UCSD-AML1 (cell line): ENCODE measurements at regions not wholly inside any gene's neighbourhood (a gene's known extent, or its start where the extent isn't known, plus 50 kb on each side); places are given as distances from the start of the nearest gene placed in this dataset.
"Not testable (repeated sequence)": the region's sequence is repeated elsewhere in the genome, so short reads cannot be mapped to it uniquely, and the experiment has no call there.

Experiments
- DNase-seq: peaks from one replicate; lab custom pipeline; 2025; ENCODE audit not compliant: unreplicated experiment; lab: John Stamatoyannopoulos, UW

DNA sequence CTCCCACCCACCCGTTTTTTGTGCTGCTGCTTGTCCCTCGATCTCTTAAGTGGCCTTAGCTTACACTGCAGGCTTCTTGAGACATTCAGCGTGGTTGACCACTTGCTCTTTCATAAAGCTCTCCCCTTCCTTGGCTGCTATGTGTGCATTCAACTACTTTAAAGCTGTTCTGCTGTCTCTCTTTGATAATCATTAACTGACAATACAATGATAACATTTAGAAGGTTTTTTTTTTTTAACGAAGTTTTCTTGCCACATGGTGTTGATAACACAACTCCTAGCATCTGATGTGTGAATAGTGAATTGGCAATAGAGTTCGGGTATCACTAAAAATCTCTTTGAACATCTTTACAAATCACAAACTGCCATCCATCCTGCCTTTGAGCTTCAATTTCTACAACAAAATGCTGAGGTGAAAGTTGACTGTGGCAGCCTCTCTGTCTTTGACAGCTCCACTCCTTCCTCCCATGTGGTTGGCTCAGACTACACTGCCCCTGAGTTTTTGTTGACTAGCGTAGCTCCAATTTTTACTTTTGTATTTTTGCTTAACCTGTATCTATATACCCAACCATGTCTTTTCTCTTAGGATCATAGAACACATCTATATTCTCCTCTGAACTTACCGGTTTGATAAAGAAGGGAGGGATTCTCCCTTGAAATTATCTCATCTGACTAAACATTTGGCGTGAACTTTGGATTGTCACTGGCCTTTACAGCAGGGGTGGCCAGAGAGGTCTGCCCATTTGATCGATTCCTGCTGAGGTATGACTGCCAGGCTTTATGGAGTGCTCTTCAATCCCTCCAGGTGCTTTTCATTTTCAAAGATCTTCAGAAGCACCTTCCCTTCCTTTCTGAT, 409.4 kb upstream of the CD180 start:
- DNase-seq, result no peak

DNA sequence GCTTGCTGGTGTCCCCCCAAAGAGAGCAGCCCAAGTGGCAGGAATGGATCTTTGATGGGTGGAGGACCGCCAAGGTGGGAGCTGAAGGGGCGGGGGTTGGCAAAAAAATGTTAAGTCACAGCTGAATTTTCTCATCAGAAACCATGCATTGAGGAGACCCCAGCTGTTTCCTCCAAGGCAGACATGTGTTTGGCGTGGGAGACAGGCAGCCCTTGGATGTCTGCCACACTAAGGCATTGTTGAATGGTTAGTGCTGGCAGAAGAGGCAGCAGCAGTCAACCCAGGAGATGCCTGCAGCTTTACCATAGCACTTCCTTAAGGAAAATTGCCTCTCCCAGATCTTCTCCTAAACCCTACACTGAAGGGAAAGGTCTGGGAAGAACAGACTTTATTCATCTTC, 394.9 kb upstream of the CD180 start:
- no peak for DNase-seq

GRCh38 chr5:67588389-67588788, 391.8 kb upstream of the CD180 start:
- DNase-seq, result no peak

DNA sequence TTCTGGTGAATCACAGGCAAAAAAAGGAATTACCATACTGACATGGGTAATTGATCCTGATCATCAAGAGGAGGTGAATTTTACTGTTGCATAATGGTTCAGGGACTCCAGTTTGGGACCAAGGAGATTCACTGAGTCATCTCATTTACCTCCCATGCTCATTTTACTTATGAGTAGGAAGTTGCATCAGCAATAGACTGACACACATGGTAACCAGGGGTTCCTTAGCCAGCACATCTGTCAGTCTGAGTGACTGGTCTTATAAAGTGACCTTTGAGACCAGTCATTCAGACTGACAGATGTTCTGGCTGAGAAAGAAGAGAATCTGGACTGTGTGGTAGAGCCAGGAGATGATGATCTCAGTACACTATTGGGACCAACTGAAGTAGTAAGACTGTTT, 384.6 kb upstream of the CD180 start:
- DNase-seq, result no peak

DNA sequence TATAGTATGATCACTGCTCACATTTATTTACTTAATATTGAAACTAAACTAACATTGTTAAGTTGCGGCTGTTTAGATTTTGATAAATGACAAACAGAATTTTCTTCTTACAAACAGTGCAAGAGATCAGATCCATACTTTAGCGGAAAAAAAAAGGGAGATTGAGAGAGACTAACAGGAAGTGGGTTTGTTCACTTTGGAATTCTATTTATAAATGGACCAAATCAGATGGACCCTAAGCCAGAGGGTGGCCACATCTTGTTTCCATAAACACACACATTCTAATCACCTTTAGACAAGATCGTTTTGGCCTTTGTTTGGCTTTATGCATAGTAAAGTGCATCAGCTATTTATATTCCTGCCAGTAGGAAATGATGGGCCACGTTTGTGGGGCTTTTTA, 381.4 kb upstream of the CD180 start:
- no peak for DNase-seq

DNA sequence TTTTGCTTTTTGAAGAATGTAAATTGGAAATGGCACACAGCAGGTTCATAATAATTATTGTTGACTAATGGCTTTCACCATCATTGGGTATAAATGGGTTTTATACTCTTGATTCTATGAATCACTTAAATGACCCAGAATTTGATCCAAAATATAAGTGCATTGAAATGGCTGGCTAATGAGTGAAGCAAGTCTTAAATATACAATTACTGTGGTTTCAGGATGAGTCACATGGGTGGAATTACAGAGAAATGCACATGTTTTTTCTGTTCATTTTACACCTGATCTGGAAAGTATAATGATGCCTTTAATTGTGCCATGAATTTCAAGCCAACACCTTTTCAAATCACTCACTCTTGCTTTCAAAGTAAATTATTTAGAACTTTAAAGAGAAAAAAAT, 380.8 kb upstream of the CD180 start:
- DNase-seq, result no peak

- DNase-seq, result no peak
Observed at GRCh38 chr5:67576112-67576511, 379.5 kb upstream of the CD180 start.

DNA sequence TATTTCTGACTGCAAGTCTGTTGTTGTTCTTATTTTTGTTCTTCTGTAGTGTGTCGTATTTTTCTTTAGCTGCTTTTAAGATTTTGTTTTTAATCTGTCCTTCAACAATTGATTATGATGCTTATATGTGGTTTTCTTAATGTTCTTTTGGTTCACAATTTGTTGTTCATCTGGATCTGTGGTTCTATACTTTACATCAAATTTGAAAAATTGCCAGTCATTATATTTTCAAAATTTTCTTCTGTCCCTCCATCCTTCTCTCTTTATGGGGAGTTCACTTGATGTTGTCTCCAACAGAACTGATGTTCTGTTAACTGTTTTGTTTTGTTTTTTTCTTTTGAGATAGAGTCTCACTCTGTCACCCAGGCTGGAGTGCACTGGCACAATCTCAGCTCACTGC, 378.5 kb upstream of the CD180 start:
- no peak for DNase-seq

GRCh38 chr5:67561151-67561932, 364.7 kb upstream of the CD180 start:
- DNase-seq, result no peak

GRCh38 chr5:67552773-67553172, 356.2 kb upstream of the CD180 start:
- DNase-seq, result no peak

DNA sequence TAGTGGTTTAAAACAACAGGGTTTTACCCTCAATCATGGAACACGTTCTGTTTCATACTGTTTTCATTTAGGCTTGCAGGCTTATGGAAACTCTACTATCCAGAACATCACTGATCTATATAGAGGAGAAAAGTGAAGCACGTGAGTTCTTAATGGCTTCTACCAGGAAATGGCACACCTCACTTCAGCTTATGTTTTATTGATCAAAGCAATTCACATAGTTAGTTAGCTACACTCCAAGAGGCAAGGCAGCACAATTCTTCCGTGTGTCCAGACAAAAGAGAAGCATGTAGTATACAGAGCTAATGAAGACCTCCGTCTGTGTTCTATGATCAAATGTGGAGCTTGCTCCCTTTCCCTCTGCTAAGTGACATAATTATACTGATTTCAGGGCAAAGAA, 353.3 kb upstream of the CD180 start:
- no peak for DNase-seq

- DNase-seq, result no peak
Observed at GRCh38 chr5:67549296-67549618, 352.7 kb upstream of the CD180 start.

GRCh38 chr5:67548520-67549295, 352.1 kb upstream of the CD180 start:
- DNase-seq, result no peak

DNA sequence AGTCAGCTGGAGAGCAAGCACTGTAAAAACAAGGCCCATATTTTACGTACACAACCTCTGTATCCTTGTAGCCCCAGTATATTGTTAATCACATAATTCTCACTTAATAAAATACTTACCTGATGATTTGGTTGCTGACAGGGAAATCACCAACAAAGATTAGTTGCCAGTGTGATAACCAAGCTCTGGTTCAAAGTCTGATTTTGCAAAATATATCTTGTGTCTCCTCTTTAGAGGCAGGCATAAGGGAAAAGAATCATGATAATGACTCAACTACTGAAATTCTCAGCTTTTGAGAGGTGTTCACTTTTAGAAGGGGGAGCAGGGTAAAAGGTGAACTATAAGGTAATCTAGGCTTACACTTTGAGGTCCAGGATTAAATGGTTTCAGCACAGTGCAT, 351.1 kb upstream of the CD180 start:
- no peak for DNase-seq

DNA sequence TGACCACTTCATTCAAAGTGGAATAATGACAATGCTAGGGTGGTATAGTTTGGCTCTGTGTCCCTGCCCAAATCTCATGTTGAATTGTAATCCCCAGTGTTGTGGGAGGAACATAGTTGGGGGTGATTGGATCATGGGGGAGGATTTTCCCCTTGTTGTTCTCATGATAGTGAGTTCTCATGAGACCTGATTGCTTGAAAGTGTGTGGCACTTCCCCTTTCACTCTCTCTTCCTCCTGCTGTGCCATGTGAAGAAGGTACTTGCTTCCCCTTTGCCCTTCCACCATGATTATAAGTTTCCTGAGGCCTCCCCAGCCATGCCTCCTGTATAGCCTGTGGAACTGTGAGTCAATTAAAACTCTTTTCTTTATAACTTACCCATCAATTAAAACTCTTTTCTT, 348.3 kb upstream of the CD180 start:
- DNase-seq, result not testable (repeated sequence)

GRCh38 chr5:67543720-67544270, 347.2 kb upstream of the CD180 start:
- no peak for DNase-seq

GRCh38 chr5:67542479-67542878, 345.9 kb upstream of the CD180 start:
- DNase-seq, result no peak

DNA sequence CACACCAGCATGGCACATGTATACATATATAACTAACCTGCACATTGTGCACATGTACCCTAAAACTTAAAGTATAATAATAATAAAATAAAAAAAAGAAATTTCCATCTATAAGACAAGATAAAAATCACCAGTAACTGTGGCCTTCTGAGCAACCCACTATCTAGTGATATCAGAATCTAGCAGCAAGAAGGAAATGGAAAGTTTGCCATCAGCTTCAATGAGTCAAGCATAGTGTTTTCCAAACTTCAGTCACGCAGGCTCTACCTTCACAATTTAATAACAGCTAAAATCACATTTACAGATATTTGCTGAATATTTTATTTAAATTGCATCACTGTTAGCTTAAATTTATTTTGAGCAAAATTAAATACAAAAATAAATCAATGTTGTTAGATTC, 345.3 kb upstream of the CD180 start:
- no peak for DNase-seq

DNA sequence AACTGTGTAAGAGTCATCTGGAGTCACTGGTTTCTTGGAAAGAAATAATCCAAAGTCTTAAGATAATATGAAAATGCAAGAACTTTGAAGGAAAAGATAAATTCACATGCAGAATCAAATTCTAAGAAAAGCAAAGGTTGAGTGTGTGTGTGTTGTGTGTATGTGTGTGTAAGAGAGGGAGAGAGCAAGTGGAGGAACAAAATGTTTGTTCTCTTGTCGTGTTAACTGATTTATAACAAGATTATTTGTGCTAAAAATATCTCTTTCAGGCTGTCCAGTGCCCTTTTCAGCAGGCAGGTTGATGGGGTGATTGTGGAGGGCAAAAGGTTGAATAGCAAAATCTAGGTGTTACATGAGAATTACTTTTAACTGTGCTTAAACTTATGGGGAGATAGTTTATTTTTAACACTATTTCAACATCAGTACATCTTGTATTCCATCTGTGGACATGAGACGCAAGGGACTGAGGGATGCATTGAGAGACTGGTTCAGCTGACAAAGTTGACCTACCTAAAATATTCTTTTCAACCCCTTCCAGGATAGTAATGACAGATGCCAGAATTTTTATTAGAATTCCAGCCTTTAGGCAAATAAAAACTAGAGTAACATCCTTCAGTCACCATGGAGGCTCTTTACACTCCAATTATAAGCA, 342.4 kb upstream of the CD180 start:
- DNase-seq, result no peak

DNA sequence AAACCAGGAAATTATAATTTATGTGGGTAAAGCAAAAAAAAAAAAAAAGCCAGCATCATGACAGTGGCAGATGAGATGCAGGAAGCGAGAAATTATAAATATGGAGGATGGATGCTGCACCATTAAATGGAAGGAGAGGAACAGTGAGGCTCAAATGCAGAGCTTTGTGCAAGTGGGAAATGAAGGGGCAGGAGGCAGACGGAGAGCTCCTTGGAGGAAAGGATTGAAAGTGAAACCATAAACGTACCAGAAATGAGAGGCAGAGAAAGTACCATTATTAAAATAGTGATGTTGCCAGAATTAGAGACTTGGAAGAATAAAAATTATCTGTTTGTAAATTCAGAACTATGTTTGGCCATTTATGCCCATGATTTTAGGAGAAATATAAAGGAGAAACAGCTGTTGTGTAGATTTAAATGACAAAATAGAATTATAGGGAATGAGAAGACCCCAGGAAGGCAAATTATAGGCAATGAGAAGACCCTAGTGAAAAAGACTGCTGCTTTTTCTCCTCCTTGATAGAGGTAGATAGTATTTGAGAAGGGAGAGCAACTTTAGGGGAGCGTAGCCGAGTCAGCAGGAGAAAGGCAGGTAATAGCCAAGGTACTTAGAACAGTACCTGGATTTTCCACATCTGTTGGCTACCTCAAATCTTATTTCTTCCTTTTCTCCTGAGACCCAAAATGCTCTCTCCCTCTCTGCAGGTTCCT, 341.0 kb upstream of the CD180 start:
- DNase-seq, result no peak
